Fibroblast of pulmonary artery (primary cell): ENCODE measurements at regions not wholly inside any gene's neighbourhood (a gene's known extent, or its start where the extent isn't known, plus 50 kb on each side); places are given as distances from the start of the nearest gene placed in this dataset.
"Not testable (repeated sequence)": the region's sequence is repeated elsewhere in the genome, so short reads cannot be mapped to it uniquely, and the experiment has no call there.

ENCODE experiments used
- DNase-seq: peaks from one replicate; pipeline ENCODE4 v3.0.0-alpha.2; 2010; ENCODE audit warnings: low read depth
- H3K4me3 ChIP-seq: replicated peaks from 2 replicates; pipeline ENCODE4 v1.5.1; 2011; ENCODE audit warnings: low read depth, mild to moderate bottlenecking, control low read depth, low read length, moderate library complexity
- TF ChIP-seq, protein P1 (sequence below): IDR thresholded peaks from 2 replicates; pipeline ENCODE4 v1.5.1; 2011; ENCODE audit warnings: mild to moderate bottlenecking, control low read depth, low read length, inconsistent platforms; ENCODE audit errors: missing control alignments

DNA sequence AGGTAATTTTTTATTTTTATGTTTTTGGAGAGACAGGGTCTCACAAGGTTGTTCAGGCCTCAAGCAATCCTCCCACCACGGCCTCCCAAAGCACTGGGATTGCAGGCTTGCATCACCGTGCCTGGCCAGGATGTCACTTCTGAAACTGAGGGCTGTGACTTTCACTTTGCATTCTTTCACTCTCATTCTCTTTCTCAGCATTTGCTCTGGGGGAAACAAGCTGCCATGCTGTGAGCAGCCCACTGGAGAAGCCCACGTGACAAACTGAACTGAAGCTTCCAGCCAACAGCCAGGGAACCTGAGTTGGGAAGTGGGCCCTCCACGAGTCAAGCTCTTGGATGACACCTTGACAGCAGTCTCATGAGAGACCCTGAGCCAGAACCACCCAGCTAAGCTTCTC, 109.4 kb downstream of the C5orf15 start:
- H3K4me3 ChIP-seq, result no peak overlapping the region
- TF ChIP-seq, protein P1, sequence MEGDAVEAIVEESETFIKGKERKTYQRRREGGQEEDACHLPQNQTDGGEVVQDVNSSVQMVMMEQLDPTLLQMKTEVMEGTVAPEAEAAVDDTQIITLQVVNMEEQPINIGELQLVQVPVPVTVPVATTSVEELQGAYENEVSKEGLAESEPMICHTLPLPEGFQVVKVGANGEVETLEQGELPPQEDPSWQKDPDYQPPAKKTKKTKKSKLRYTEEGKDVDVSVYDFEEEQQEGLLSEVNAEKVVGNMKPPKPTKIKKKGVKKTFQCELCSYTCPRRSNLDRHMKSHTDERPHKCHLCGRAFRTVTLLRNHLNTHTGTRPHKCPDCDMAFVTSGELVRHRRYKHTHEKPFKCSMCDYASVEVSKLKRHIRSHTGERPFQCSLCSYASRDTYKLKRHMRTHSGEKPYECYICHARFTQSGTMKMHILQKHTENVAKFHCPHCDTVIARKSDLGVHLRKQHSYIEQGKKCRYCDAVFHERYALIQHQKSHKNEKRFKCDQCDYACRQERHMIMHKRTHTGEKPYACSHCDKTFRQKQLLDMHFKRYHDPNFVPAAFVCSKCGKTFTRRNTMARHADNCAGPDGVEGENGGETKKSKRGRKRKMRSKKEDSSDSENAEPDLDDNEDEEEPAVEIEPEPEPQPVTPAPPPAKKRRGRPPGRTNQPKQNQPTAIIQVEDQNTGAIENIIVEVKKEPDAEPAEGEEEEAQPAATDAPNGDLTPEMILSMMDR, result no peak
- DNase-seq, result no peak

GRCh38 chr5:133857595-133858313, 110.7 kb downstream of the C5orf15 start:
- not testable (repeated sequence) for H3K4me3 ChIP-seq, DNase-seq

- TF ChIP-seq, protein P1, result no peak
- H3K4me3 ChIP-seq, result no peak overlapping the region
- DNase-seq, result no peak
These were observed 113.9 kb downstream of the C5orf15 start for GRCh38 chr5:133854554-133854953.

- TF ChIP-seq, protein P1, result no peak
- DNase-seq, result no peak
- H3K4me3 ChIP-seq, result no peak overlapping the region
These were observed 114.6 kb downstream of the C5orf15 start for GRCh38 chr5:133853646-133854365.

DNA sequence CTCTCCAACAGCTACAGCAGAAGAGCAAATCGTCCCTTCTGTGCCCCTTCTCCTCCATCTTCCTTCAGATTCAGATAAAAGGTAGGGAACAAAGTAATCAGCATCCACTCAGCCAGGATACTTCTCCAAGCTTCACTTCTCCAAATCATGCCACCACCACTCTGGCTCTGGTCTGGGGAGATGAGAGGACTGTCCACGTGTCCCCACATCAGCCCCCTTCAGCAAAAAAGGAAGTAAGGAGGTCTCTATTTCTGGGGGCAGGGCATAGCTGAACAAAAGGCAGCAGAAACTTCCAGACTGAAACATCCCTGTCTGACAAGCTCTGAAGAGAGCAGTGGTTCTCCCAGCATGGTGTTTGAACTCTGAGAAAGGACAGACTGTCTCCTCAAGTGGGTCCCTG, 116.9 kb downstream of the C5orf15 start:
- no peak for DNase-seq
- H3K4me3 ChIP-seq, result no peak overlapping the region
- TF ChIP-seq, protein P1, result no peak

- H3K4me3 ChIP-seq, result no peak overlapping the region
- no peak for DNase-seq
- TF ChIP-seq, protein P1, result no peak
These were observed 117.6 kb downstream of the C5orf15 start for GRCh38 chr5:133850811-133851210.

- no peak for DNase-seq
- H3K4me3 ChIP-seq, result no peak overlapping the region
- TF ChIP-seq, protein P1, result no peak
These were observed 119.3 kb downstream of the C5orf15 start for GRCh38 chr5:133849116-133849515.
